GM23248 (cell line): ENCODE measurements at regions not wholly inside any gene's neighbourhood (a gene's known extent, or its start where the extent isn't known, plus 50 kb on each side); places are given as distances from the start of the nearest gene placed in this dataset.

Experiments
- EZH2 ChIP-seq: fragments of 200-600 bp; sonication (generic); IDR thresholded peaks from 2 replicates; pipeline ENCODE4 v1.6.1; 2018; ENCODE audit warnings: antibody characterized with exemption, mild to moderate bottlenecking; ENCODE audit not compliant: insufficient read depth, poor library complexity, severe bottlenecking
- EZH2phosphoT487 ChIP-seq: fragments of 200-600 bp; sonication (generic); IDR thresholded peaks from 2 replicates; pipeline ENCODE4 v1.6.1; 2018; ENCODE audit warnings: antibody characterized with exemption, moderate library complexity, mild to moderate bottlenecking, low read depth; ENCODE audit not compliant: insufficient read depth

DNA sequence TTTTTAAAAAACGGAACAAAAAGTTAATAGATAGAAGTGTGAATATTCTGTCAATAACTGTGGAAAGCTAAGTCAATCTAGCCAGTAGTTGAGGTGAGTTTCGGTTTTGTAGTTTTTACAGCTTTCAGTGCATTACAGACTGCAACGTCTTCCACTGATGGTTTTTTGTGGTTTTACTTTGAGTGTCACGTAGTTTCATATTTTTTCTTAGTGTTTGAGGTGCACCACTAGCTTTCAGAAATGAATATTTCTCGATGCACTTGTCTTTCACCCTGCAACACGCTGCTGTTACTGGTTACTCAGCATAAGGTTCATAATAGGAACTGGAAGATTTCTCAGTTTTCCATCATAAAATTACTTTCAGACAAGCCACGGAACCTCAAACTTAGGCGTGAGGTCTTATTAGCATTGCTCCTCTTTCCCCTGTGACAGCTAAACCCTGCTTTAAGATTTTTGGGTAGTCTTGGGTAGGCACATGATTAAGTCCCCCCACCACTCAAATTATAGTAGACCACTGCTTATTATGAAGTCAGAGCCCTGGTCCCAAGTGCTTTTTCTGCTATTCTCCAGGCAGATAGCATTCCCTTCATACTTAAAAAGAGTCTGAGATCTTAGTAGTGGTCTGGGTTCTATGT is 1412.7 kb downstream of the KCNT2 start:
- no peak for TF ChIP-seq EZH2phosphoT487
- TF ChIP-seq EZH2: no peak
